MG63 (cell line): ENCODE measurements at regions not wholly inside any gene's neighbourhood (a gene's known extent, or its start where the extent isn't known, plus 50 kb on each side); places are given as distances from the start of the nearest gene placed in this dataset.

Experiments used
- DNase-seq: peaks from one replicate; pipeline ENCODE4 v3.0.0-alpha.2; 2020
- H3K27me3 ChIP-seq: fragments of 250-450 bp; sonication (Bioruptor Pico); 2 replicates; pipeline ENCODE4 v1.5.1; 2020; ENCODE audit warnings: mild to moderate bottlenecking, moderate library complexity
- H3K36me3 ChIP-seq: fragments of 250-450 bp; sonication (Bioruptor Pico); 2 replicates; pipeline ENCODE4 v1.5.1; 2020; ENCODE audit warnings: mild to moderate bottlenecking, moderate library complexity
- H3K4me3 ChIP-seq: fragments of 250-450 bp; sonication (Bioruptor Pico); 2 replicates; pipeline ENCODE4 v1.5.1; 2020; ENCODE audit warnings: mild to moderate bottlenecking, moderate library complexity
- H3K9me3 ChIP-seq: fragments of 250-450 bp; sonication (Bioruptor Pico); 2 replicates; pipeline ENCODE4 v1.5.1; 2020; ENCODE audit warnings: mild to moderate bottlenecking, moderate library complexity

DNA sequence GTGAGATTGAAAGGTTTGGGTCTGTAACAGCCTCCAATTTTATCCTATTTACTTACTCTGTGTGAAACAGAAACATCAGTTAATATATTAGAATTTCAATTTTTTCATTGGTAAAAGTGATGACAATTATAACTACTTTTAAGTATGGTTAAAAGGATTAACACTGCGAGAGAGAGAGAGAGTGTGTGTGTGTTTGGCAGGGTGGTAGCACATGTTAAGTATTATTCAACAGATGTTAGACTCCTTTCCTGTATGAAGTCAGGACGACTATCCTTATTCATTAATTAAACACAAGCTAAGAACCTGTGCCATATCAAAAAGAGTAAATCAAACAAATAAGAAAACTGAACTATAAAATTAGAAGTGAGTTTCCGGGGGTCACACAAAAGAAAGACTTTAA lies 662.5 kb downstream of the PLPP3 start:
- Histone ChIP-seq H3K36me3 (no peaks in the 10 kb centered on the region), H3K9me3 (no peaks in the 10 kb centered on the region), H3K27me3 (no peaks in the 10 kb centered on the region), H3K4me3 (no peak overlapping the region)
- DNase-seq, result no peak

DNA sequence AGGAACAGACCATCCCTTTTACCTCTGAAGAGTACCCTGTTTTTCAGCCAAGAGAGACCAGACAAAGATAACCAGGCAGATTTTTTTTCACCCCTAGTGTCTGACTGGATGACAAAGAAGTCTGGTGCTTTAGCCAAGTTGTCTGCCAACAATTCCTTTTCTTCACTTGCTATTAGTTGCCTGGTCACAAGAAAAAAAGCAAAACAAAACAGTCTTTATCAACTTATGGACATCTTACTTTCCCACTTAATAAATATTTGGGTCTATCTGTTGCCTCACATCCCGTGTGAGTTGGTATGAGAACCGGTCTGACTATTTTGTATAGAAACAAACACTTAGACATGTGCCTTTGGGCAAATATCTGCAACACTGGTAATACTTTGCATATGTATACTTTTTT lies 662.9 kb downstream of the PLPP3 start:
- Histone ChIP-seq H3K36me3 (no peaks in the 10 kb centered on the region), H3K9me3 (no peaks in the 10 kb centered on the region), H3K4me3 (no peak overlapping the region), H3K27me3 (no peaks in the 10 kb centered on the region)
- DNase-seq, result no peak

DNA sequence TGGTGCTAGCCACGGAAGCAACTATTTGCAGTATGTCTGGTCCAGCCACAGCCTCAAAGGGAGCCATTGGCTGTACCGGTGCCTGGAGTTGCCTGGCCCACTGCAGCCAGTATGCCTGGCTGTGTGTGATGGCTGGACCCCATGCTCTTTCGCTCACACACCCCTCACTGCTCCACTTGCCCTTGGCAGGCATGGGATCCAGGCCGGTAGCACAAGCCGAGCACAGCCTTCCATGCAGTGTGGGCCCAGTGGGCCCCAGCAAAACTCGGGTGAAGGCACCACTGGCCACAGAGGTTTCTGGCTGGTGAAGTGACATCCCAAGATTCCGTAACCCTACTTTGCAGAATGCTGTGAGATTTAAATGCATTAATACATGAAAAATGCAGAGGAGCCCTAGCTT lies 665.8 kb downstream of the PLPP3 start:
- no peaks in the 10 kb centered on the region for H3K36me3 ChIP-seq
- H3K4me3 ChIP-seq, result no peak overlapping the region
- H3K27me3 ChIP-seq, result no peaks in the 10 kb centered on the region
- H3K9me3 ChIP-seq, result no peaks in the 10 kb centered on the region
- DNase-seq, result no peak

DNA sequence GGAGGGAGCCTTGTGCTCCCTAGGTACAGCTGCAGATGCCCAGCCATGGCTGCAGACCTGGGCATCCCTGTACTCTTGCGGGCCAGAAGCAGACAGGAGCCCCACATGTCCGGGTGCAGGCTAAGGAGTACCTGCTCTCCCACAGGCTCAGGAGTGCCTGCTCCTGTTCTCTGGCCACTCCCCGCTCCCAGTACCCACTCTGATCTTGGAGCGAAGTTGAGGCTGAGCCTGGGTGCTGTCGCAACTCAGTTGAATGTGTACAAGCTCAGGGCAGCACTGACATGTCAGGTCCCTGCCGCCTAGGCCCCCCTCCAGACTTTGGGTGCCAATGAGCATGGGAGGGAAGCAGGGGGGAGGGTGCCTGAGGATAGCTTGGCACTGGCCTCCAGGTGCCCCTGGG lies 666.9 kb downstream of the PLPP3 start:
- Histone ChIP-seq H3K9me3 (no peaks in the 10 kb centered on the region), H3K4me3 (no peak overlapping the region), H3K27me3 (no peaks in the 10 kb centered on the region), H3K36me3 (no peaks in the 10 kb centered on the region)
- no peak for DNase-seq

DNA sequence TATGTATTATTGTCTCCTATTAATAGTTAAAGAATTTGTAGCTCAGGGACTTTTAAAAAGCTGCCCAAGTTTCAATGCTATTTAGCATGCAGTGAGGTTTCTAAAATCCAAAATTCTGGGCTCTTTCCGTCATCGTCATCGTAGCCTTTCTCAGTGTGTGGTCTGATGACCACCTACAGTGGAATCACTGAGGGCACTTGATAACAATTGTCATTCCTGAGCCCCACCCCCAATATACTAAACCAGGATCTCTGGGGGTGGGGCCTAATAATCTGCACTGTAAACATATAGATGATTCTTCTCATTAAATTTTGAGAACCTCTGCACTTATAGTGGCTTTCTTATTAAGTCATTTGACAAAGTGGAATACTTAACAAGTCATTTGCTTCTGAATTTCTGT lies 674.8 kb downstream of the PLPP3 start:
- Histone ChIP-seq H3K9me3 (no peaks in the 10 kb centered on the region), H3K27me3 (no peaks in the 10 kb centered on the region), H3K4me3 (no peak overlapping the region), H3K36me3 (no peaks in the 10 kb centered on the region)
- no peak for DNase-seq

DNA sequence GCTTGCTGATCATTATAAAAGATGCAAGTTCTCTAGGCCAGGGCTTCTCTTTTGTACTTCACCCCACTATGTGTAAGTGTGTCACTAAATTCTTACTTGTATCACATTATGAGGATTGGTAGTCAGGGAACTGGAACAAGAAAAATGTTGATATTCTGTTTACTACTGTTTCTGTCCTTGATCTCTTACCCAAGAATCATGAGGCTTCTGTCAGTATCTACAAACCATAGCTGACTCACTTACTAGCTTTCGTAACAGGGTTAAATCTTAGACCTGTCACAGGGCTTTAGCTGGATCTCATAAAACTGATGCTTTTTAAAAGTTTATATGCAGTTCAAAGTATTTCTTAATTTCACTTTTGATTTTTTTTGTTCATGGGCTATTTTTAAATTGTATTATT lies 681.2 kb downstream of the PLPP3 start:
- H3K27me3 ChIP-seq, result no peaks in the 10 kb centered on the region
- no peak for DNase-seq
- H3K9me3 ChIP-seq, result peaks cover 7% of the 10 kb centered on the region
- no peak overlapping the region for H3K4me3 ChIP-seq
- no peaks in the 10 kb centered on the region for H3K36me3 ChIP-seq

DNA sequence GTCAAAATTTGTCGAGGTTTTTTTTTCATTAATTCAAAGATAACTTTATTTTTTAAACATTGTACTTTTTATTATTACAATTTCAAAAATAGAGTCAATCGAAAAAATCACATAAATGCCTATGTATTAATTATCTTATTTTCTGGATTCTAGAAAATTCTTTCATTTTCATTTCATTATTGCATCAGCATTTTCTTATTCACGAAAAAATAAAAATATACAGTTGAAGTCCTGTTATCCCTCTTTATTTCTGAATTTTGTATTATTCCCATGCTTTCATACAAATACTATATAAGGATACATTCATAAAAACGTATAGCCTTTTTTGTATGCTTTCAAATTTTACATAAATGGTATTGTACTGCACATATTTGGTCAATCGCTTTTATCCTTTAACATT lies 681.0 kb upstream of the USP24 start:
- Histone ChIP-seq H3K4me3 (no peak overlapping the region), H3K27me3 (no peaks in the 10 kb centered on the region), H3K9me3 (peaks cover 21% of the 10 kb centered on the region), H3K36me3 (no peaks in the 10 kb centered on the region)
- DNase-seq, result no peak

DNA sequence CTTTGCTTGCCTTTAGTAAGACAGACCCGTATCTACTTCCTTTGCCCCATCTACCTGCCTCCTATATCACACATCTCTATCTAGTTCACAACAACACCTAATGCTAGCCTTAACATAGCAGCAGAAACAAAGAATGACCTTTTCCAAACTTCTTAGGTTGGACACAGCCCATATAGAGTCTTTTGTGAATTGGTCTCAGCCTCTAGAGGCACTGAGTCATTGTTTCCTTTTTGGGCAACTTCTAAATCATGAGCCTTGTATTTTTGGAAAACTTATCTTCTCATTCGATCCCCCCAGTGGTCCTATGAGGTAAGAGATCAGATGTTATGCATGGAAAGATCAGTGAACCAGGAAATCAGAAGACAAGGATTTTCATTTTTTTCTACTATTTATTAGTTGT lies 679.4 kb upstream of the USP24 start:
- Histone ChIP-seq H3K4me3 (no peak overlapping the region), H3K9me3 (peaks cover 22% of the 10 kb centered on the region), H3K27me3 (no peaks in the 10 kb centered on the region), H3K36me3 (no peaks in the 10 kb centered on the region)
- no peak for DNase-seq

DNA sequence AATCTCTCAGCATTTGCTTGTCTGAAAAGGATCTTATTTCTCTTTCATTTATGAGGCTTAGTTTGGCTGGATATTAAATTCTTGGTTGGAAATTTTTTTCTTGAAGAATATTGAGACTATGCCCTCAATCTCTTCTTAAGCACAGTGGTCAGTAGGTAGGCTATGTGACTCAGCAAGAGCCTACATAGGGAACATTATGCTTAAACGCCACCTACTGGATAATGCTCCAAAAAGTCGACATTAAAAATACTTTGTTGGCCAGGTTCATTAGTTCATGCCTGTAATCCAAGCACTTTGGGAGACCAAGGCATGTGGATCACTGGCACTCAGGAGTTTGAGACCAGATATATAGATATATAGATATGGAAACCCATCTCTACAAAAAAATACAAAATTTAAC lies 678.0 kb upstream of the USP24 start:
- Histone ChIP-seq H3K4me3 (no peak overlapping the region), H3K36me3 (no peaks in the 10 kb centered on the region), H3K27me3 (no peaks in the 10 kb centered on the region), H3K9me3 (peaks cover 22% of the 10 kb centered on the region)
- no peak for DNase-seq

DNA sequence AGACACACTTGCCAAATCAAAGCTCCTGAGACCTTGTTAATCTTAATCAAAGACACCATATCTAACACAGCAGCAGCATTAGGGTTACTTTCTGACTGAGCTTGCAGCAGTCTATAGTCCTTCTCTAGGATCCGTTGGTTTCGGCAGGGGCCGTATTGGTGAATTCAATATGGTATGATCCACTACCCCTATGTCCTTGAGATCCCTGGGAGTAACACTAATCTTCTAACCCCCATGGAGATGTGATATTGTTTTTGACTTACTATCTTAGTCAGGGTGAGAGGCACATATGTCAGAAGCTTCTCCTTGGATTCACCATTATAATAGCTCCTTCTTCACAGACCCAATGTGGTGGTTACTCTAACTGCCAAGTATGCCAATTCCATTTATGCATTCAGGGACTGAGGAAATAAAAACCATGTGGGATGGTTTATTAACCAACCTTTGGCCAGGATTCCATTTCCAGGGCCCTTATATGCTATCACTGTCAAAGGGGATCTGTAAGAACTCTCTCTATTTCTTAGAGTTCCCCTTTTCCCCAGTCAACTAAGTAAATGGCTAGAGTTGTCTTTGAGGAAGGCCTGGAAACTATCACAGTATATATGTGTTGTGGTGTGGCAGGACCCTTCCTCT lies 673.6 kb upstream of the USP24 start:
- Histone ChIP-seq H3K27me3 (no peaks in the 10 kb centered on the region), H3K4me3 (no peak overlapping the region), H3K36me3 (no peaks in the 10 kb centered on the region), H3K9me3 (peaks cover 17% of the 10 kb centered on the region)
- DNase-seq, result no peak

DNA sequence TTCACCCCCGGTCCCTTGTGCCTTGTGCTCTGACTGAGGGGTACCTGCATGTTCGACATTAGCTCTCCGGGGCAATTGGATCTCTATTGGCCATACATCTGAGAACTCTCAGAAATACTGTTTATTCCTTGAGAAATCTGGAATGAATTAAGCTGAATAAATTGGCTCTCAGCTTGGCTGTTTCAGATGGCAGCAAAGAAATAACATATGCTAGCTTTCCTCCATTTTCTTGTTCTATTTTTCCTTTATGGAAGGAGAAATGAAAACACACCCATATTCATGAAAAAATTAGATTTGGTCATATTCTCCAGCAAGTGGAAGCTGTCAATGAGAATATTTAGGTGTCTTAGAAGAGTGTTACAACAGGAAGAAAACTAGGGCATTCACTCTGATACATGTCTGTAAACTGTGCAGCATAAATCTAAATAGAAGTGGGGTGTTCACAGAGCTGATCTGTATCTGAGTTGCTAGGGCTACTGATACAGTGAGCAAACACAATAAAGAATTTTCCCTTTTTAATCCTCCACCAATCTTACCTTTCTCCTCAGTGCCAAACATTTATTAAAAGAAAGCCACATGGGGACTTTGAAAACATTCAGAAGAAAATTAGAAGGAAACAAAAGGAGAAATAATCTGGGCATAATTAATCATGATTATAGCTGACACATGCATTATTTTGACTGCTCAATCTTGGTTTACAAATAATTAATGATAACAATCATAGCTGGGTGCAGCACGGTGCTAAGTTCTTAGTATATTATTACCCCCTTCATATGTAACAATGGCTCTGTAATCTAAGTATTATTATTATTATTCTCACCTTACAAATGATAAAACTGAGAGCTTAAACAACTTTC lies 671.9 kb upstream of the USP24 start:
- no peak overlapping the region for H3K4me3 ChIP-seq
- peaks cover 7% of the 10 kb centered on the region; the same call in 1 of the 2 replicates for H3K9me3 ChIP-seq
- H3K27me3 ChIP-seq, result no peaks in the 10 kb centered on the region
- DNase-seq, result no peak
- H3K36me3 ChIP-seq, result no peaks in the 10 kb centered on the region

DNA sequence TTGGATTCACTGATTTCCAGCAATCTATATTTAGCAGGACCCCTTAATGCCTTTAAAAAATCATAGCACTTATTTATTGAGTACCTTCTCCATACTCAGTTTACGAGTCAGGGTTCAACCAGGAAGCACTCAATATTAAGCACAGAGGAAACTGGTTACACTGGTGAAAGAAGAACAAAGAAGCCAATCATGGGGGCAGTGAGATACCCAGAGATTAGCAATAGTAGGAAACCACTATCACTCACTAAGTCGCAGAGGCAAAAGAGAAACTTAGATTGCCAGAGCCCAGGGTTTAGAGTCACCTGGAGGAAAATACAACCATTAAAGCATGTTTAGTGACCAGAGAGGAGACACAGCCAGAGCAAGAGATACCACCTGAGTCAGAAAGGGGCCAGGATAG lies 670.5 kb upstream of the USP24 start:
- Histone ChIP-seq H3K27me3 (no peaks in the 10 kb centered on the region), H3K4me3 (no peak overlapping the region), H3K9me3 (no peaks in the 10 kb centered on the region), H3K36me3 (no peaks in the 10 kb centered on the region)
- no peak for DNase-seq

DNA sequence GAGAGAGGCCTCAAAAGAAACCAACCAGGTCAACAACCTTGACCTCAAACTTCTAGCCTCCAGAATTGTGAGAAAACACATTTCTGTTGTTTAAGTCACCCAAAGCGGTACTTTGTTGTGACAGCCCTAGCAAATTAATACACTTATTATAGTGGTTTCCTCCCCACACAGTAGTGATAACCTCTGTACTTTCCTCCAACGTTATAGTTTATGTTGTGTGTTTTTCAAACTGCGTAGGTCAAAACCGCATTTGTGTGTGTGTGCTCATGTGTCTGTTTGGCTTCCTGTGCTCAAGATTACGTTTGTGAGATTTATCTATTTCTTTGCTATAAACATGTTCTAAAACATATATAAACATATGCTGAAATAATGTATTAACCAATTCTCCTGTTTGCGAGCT lies 667.8 kb upstream of the USP24 start:
- H3K4me3 ChIP-seq, result no peak overlapping the region
- H3K9me3 ChIP-seq, result no peaks in the 10 kb centered on the region
- H3K27me3 ChIP-seq, result no peaks in the 10 kb centered on the region
- H3K36me3 ChIP-seq, result no peaks in the 10 kb centered on the region
- no peak for DNase-seq

DNA sequence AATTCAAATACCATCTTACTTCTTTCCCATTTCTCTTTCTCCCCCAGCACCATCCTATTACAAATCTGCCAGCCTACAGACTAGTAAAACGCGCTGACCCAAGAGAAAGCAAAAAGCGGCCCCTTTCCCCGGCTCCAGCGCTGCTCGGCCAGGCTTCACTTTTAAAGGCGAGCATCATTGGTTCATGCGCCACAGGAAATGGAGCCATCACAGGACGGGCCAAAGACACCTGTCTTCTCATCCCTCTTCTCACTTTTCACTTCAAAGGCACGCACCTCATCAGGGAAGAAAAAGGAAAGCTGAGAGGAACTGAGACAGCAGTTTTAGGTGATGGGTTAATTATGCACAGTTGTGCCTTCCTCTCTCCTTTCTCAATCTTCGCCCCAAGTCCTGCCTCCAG lies 664.2 kb upstream of the USP24 start:
- no peak for DNase-seq
- Histone ChIP-seq H3K27me3 (no peaks in the 10 kb centered on the region), H3K36me3 (no peaks in the 10 kb centered on the region), H3K4me3 (no peak overlapping the region), H3K9me3 (no peaks in the 10 kb centered on the region)

DNA sequence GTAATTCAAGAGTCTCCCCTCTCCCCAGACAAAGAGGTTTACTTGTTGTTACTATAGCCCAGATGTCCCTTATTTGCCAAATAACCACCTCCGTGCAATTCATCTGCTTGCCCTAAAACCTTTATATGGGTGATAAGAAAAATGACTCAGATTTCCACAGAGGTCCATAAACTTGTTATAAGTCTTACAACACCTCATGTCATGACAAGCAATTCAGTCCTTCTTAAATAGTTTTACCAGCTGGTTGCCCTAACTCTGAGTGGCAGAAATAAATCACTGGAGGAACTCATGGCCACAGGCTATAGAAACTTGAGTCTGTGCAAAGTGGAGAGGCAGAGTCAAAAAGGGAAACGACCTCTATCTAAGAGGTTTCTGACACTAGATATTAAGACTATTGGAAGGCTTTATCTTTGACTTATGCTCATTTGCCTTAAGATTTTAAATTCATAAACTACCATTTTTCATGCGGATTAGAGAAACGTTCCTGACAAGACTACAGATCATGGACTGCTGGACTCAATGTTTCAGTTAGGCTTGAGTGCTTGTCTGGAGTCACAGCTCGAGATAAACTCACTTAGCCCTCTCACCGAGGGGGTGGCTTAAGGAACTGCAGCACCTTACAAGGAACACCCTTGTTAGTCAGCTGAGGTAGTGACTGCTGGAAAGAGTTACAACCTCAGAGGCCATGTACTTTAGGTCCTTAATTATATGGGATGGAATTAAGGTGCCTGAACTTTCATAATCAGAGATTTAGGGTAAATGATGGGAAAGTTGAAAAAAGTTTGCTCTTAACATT lies 662.5 kb upstream of the USP24 start:
- no peak for DNase-seq
- Histone ChIP-seq H3K36me3 (no peaks in the 10 kb centered on the region), H3K27me3 (no peaks in the 10 kb centered on the region), H3K9me3 (no peaks in the 10 kb centered on the region), H3K4me3 (no peak overlapping the region)

DNA sequence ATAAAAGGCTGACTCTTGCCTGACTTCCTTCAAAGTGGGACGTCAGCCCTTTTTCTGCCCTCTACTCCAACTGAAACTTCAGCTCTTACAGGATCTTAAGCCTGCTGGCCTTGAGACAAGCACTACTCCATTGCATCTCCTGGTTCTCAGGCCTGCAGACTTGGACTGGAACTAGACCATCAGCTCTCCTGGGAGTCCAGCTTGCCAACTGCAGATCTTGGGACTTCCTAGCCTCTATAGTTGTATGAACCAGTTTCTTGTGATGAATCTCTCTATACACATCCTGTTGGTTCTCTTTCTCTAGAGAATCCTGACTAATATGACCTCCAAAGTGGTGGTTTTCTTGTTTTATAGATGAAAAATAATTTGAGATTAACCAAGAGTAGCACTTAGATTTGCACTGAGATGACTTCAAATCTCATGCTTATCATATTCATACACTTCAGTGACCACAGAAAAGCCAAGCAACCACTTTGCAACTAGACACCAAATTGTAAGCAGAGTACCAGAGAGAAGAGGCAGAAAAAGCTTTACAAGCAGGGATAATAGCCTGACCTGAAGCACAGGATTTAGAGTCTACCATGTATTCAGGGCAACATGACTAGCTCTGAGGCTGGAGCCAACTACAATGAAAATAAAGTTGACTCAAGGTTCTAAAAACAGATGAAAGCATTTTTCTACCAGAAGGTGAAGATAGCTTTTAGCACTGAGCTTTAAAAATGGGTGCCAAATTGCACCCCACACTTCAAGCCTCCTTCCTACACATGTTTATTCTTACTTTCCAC lies 661.3 kb upstream of the USP24 start:
- no peak for DNase-seq
- H3K27me3 ChIP-seq, result no peaks in the 10 kb centered on the region
- no peaks in the 10 kb centered on the region for H3K36me3 ChIP-seq
- H3K4me3 ChIP-seq, result no peak overlapping the region
- no peaks in the 10 kb centered on the region for H3K9me3 ChIP-seq

DNA sequence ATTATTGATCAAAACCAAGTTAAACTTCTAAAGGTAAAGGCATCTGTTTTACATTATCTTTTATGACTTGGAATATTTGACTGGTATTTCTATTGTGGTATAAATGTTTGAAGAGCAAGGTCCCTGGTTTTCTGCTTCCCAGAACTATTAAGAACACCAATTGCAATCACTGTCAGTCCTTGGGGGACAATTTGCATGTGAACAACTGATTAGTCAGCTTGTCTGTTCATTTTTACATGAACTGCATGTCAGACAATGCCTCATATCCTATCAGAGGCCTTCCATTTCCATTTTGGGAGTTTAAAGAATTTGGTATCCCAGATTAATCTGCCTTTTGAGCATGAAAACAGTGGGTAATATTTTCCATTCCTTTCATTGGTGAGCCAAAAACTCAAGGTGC lies 654.9 kb upstream of the USP24 start:
- no peak for DNase-seq
- H3K36me3 ChIP-seq, result no peaks in the 10 kb centered on the region
- H3K27me3 ChIP-seq, result no peaks in the 10 kb centered on the region
- H3K4me3 ChIP-seq, result no peak overlapping the region
- H3K9me3 ChIP-seq, result no peaks in the 10 kb centered on the region
